ENCODE measurements at regions not wholly inside any gene's neighbourhood (a gene's known extent, or its start where the extent isn't known, plus 50 kb on each side); places are given as distances from the start of the nearest gene placed in this dataset.

DNA sequence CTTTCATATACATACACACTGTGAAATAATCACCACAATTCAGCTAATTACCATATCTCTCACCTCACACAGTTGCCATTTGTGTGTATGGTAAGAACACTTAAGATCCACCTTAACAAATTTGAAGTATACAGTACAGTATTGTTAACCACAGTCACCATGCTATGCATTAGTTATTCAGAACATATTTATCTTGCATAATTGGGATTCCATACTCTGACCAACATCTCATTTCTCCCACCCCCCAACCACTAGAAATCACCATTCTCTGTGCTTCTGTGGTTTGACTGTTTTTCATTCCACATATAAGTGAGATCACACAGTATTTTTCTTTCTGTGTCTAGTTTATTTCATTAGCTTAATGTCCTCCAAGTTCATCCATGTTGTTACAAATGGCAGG, 247.7 kb upstream of the CTNNB1 start:
- Histone ChIP-seq H3K4me3 (ENCODE audit: control insufficient read depth in 2 of 3, extremely low read depth in 1 of 3, insufficient read depth in 2 of 3, low read depth in 1 of 3, low read length in 3 of 3) (no peak overlapping the region), H3K9ac (ENCODE audit: control insufficient read depth, extremely low read depth, insufficient read depth, low read length) (no peak overlapping the region), H3K36me3 (ENCODE audit: control insufficient read depth in 2 of 2, extremely low read depth in 1 of 2, insufficient read depth in 2 of 2, low read length in 2 of 2) (no peaks in the 10 kb centered on the region), H3K9me1 (ENCODE audit: control insufficient read depth, extremely low read depth, insufficient read depth, low read length) (no peaks in the 10 kb centered on the region), H3K27ac (ENCODE audit: control insufficient read depth, insufficient read depth, low read length) (no peak overlapping the region), H3K9me3 (ENCODE audit: control insufficient read depth, low read depth, low read length) (no peaks in the 10 kb centered on the region), H2AFZ (ENCODE audit: control insufficient read depth, low read length) (no peak overlapping the region), H3K79me2 (ENCODE audit: control insufficient read depth, insufficient read depth, low read length) (no peaks in the 10 kb centered on the region), H3K27me3 (ENCODE audit: control insufficient read depth, extremely low read depth, insufficient read depth, low read length) (no peaks in the 10 kb centered on the region), H4K20me1 (ENCODE audit: control insufficient read depth, extremely low read depth, insufficient read depth, low read length) (no peaks in the 10 kb centered on the region), H3K4me2 (ENCODE audit: control insufficient read depth, extremely low read depth, insufficient read depth, low read depth, low read length) (no peak overlapping the region), H3K4me1 (ENCODE audit: control insufficient read depth, extremely low read depth, insufficient read depth, low read length) (no peaks in the 10 kb centered on the region)
- DNase-seq (ENCODE audit: low read depth, low spot score) (no peak), FAIRE-seq (no peak)
- TF ChIP-seq EZH2 (IDR thresholded peaks at IDR 0.05; ENCODE audit: low read length), result no peak
- TF ChIP-seq, protein P1, sequence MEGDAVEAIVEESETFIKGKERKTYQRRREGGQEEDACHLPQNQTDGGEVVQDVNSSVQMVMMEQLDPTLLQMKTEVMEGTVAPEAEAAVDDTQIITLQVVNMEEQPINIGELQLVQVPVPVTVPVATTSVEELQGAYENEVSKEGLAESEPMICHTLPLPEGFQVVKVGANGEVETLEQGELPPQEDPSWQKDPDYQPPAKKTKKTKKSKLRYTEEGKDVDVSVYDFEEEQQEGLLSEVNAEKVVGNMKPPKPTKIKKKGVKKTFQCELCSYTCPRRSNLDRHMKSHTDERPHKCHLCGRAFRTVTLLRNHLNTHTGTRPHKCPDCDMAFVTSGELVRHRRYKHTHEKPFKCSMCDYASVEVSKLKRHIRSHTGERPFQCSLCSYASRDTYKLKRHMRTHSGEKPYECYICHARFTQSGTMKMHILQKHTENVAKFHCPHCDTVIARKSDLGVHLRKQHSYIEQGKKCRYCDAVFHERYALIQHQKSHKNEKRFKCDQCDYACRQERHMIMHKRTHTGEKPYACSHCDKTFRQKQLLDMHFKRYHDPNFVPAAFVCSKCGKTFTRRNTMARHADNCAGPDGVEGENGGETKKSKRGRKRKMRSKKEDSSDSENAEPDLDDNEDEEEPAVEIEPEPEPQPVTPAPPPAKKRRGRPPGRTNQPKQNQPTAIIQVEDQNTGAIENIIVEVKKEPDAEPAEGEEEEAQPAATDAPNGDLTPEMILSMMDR (optimal IDR thresholded peaks at IDR 0.05 in 1 of 3, IDR thresholded peaks at IDR 0.05 in 1 of 3, conservative IDR thresholded peaks at IDR 0.05 in 1 of 3; ENCODE audit: extremely low read depth in 1 of 3, insufficient read depth in 2 of 3, low read length in 3 of 3), result no peak
- dilution Hi-C loops (cut with MboI; ENCODE audit: extremely low pct_ligation_motif_present, low sequenced_read_pairs), result no loop called here

DNA sequence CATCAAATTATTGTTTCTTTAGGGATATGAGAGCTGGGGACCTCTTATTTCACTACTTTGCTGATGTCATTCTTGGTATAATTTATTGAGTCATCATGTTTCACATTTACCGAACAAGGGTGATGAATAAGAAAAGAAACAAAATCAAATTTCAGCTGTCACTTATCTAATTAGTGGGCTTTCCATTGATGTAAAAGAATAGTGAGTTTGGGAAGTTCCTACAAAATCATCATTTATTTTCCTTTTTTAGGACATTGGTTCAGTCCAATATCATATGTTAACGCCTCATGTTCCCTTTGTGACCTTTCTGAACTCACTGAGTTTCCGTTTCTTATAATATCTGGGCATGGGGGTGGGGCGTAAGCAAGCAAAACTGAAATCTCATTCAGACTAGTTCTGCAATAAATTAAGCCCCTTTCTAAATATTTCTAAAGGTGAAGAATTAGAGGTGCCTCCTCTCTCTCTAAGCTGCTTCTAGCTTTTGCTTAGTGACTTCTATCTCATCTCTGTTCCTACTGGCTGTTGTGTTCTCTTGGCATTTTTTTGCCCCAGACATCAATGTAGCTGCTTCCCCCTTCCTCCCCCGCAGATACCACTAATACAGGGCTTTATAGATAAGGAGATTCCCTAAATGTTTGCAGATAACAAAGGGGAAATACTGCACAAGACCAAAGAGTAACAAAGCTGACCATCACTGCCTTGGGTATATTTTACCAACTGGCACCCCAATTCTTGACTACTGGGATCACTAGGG, 238.0 kb upstream of the CTNNB1 start:
- dilution Hi-C loops (cut with MboI; ENCODE audit: extremely low pct_ligation_motif_present, low sequenced_read_pairs), result no loop called here

More for the DNA sequence above, 238.0 kb upstream of the CTNNB1 start:
- Histone ChIP-seq H3K36me3 (ENCODE audit: control insufficient read depth in 2 of 2, extremely low read depth in 1 of 2, insufficient read depth in 2 of 2, low read length in 2 of 2) (no peaks in the 10 kb centered on the region), H3K4me3 (ENCODE audit: control insufficient read depth in 2 of 3, extremely low read depth in 1 of 3, insufficient read depth in 2 of 3, low read depth in 1 of 3, low read length in 3 of 3) (no peak overlapping the region), H3K4me1 (ENCODE audit: control insufficient read depth, extremely low read depth, insufficient read depth, low read length) (no peaks in the 10 kb centered on the region), H3K9ac (ENCODE audit: control insufficient read depth, extremely low read depth, insufficient read depth, low read length) (no peak overlapping the region), H3K4me2 (ENCODE audit: control insufficient read depth, extremely low read depth, insufficient read depth, low read depth, low read length) (no peak overlapping the region), H4K20me1 (ENCODE audit: control insufficient read depth, extremely low read depth, insufficient read depth, low read length) (no peaks in the 10 kb centered on the region), H3K79me2 (ENCODE audit: control insufficient read depth, insufficient read depth, low read length) (no peaks in the 10 kb centered on the region), H3K27me3 (ENCODE audit: control insufficient read depth, extremely low read depth, insufficient read depth, low read length) (no peaks in the 10 kb centered on the region), H3K9me1 (ENCODE audit: control insufficient read depth, extremely low read depth, insufficient read depth, low read length) (no peaks in the 10 kb centered on the region), H2AFZ (ENCODE audit: control insufficient read depth, low read length) (no peak overlapping the region), H3K27ac (ENCODE audit: control insufficient read depth, insufficient read depth, low read length) (no peak overlapping the region), H3K9me3 (ENCODE audit: control insufficient read depth, low read depth, low read length) (no peaks in the 10 kb centered on the region)
- no peak for TF ChIP-seq EZH2 (IDR thresholded peaks at IDR 0.05; ENCODE audit: low read length)
- TF ChIP-seq, protein P1 (optimal IDR thresholded peaks at IDR 0.05 in 1 of 3, IDR thresholded peaks at IDR 0.05 in 1 of 3, conservative IDR thresholded peaks at IDR 0.05 in 1 of 3; ENCODE audit: extremely low read depth in 1 of 3, insufficient read depth in 2 of 3, low read length in 3 of 3), result no peak
- no peak for DNase-seq (ENCODE audit: low read depth, low spot score)
- FAIRE-seq, result no peak

All from keratinocyte (primary cell).